GM18519 (cell line): ENCODE measurements at regions not wholly inside any gene's neighbourhood (a gene's known extent, or its start where the extent isn't known, plus 50 kb on each side); places are given as distances from the start of the nearest gene placed in this dataset.
"Not testable (repeated sequence)": the region's sequence is repeated elsewhere in the genome, so short reads cannot be mapped to it uniquely, and the experiment has no call there.

Experiments
- ATAC-seq: cut with Tn5 transposase; IDR thresholded peaks from one replicate; pipeline ENCODE4 v1.9.1; 2021; ENCODE audit warnings: mild to moderate bottlenecking, moderate library complexity; ENCODE audit not compliant: unreplicated experiment, low FRiP score

DNA sequence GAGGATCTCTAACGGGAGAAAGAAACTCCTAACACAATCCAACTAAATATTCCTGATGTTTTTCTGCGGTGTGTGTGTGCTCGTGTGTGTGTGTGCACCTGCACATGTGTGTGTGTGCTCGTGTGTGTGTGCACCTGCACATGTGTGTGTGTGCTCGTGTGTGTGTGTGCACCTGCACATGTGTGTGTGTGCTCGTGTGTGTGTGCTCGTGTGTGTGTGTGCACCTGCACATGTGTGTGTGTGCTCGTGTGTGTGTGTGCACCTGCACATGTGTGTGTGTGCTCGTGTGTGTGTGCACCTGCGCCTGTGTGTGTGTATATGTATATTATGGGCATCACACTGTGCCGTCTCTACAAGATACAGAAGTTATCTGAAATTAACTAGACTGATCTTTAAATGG is 1451.9 kb downstream of the STIM2 start:
- ATAC-seq: not testable (repeated sequence)

DNA sequence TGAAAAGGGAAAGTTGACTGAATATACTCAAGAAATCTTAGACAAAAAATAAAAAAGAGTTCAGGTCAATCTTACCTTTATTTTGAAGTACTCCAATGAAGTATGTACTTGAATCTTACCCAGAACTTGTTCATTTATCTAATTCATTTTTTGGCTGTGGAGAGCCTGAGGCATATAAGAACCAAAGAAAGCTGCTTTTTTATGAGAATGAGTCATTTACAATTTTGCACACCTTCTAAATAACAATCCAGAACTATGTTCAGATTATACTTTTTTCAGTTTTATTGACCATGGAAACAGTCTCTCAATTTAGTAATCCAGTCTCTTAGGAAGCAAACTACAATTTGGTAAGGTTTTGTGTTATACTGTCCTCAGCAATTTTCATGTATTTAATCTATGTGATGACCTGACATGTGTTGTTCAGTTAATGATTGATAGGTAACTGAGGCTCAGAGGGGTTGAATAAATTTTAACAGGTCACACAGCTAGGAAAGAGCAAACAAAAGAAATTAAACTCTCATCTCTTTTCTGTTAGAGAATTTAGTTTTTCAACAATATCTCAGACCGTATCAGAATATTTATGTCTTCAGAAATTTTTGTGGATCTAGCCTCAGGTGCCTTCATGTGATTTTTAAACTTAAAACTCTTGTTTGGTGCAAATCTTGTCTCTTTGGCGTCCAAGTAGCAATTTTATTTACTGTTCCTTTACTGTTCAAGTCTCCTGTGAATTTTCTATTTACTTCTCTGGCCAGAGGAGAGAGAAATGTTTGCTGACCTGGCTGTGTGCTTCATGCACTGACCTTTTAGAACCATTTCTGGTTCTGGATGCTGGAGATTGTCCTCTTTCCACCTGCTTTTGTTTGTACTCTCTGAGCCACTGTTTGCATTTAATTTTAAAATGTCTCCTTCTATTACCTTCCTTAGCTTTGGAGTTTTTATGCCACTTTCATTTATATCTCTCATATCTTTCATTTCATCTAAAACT is 1453.4 kb downstream of the STIM2 start:
- ATAC-seq: no peak

DNA sequence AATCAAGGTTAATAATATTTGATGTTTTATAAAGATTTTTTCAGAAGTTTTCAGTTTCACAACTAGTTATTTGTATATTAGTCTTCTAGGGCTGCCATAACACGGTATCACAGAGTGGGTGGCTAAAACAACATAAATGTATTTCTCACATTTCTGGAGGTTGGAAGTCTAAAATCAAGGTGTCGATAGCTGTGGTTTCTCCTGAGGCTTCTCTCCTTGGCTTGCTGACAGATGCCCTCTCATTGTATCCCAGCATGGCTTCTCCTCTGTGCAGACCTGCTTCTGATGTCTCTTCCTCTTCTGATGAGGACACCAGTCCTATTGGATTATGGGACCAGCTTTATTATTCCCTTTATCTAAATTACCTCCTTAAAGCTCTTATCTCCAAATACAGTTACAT is 1456.6 kb downstream of the STIM2 start:
- no peak for ATAC-seq

DNA sequence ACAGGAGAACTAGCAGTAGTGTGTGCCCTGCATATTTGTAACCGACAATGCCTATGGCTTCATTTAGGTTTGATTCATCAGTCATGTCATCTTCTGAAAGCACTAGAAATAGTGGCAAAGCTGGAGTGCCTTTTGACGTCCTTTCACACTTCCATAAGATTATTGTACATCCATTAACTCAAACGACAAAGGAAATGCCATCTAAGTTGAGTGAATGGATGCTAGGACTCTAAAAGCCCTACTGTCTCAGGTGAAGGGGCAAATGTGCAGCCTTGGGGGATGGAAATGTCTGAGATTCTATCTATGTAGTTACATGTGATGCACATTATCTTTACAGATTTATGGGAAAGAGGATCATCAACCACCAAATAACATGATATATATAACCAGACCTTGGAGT is 1473.6 kb downstream of the STIM2 start:
- no peak for ATAC-seq

DNA sequence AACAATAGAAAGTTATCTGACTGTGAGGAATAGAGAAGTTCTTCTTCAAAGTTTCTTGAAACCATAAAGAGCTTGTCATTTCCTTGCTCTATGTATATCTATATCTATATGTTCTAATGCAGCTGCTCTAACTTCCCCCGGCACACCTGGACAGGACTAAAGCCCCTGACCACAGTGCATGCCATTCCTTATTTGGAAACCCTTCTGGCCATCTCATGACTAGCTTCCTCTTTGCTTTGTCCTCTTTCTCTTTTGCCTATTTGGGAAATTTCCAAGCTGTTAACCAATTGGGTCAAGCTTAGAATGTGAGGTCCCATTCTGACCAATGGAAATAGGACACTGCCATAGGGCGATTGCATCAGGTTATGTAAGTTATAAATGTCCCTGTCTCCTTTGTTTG is 1481.1 kb downstream of the STIM2 start:
- no peak for ATAC-seq

DNA sequence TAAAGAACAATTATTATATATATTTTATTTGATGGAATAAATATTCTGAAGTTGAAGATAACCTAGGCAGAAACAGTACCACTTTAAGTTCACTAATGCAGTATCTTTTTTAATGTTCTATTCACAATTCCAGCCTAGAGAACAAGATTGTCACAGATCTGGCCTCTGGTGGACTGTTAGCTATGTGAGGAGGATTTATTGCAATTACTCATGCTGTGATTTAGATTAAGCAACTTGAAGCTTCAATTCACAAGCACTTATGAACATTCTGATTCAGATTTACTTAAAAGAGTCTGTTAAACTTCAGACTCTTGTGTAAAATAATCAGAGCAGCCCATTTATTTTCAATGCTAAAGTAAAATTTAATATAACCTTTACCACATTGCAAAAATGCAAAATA is 1489.8 kb downstream of the STIM2 start:
- ATAC-seq: no peak

DNA sequence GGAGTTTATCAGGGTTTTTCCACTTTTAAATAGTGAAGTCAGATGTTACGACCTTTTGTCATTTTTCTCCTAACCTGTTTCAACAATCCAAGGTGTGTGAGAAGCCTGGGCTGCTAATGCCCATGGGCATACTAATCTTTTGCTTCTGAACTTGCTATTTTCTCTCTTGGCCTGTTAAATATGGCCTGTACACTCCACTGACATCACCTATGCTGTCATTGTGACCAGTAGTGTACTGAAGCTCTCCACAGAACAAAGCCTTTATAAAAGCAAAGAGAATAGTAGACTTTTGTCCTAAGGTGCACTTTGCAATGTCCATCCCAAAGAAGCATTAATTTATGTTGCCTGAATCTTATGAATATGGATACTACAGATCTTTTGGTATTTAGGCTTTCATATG is 1490.5 kb downstream of the STIM2 start:
- ATAC-seq: no peak

DNA sequence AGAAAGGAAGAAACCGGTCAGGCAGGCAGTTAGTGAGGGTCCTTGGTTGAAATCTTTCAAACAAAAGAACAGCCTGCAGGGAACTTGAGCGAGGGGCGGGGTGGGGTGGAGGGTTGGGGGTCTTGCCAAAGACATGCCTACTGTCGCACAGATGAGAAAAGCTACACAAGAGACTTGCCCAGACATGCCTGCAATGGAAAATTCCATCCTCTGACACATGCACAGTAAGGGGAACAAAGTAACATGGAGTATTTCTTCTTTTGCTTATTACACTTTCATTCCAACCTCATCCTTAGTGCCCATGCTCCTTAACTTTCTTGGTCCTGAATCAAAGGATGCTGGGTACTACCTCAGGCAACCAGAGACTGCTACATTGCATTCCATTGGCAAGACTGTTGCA is 1491.2 kb downstream of the STIM2 start:
- no peak for ATAC-seq

DNA sequence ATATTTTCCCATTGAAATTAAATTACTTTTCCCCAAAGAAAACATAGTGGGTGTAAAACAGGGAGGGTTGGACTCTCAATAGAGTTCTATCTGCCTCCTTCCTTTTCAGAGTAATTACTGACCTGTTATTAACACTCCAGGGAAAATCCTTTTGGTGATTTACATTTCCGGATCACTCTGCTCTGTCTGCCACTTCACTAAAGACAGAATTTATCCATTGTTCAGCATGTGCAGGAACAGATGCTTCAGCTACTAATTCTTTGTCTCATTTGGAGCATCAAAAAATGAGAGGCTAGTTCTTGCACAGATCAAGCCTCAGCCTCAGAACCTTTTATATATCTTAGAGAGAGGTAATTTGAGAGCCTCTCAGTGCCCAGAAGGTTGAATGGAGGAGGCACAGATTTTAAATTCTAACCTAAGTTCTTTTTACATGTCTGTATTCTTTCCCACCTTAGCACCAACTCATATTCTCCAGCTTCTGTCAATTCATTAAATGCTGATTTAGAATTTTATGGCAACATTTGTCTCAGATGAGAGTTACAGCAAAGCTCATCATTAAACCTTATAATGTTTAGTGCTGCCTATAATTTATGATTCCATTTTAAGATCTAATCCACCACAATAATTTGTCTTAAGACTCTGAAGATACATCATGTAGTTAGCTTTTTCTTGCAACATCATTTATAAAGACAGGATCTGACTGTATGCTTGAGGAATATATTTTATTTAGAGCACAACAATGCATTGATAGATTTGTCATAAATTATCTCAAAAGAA is 1494.4 kb downstream of the STIM2 start:
- ATAC-seq: no peak

DNA sequence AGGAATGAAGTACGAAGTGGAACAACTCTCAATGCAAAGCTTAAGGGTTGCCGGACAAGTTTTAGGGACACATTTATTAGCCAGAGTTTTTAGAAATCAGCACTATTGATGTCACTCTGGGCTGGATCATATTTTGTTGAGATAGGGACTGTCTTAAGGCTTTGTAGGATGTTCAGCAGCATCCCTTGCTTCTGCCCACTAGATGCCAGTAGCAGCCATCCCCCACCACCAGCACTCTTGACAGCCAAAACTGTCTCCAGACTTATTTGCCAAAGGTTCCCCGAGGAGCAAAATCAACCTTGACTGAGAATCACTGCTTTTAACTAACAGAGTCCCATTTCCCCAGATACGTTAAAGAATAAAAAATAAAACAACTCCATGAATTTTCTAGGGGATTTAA is 1497.3 kb downstream of the STIM2 start:
- no peak for ATAC-seq

DNA sequence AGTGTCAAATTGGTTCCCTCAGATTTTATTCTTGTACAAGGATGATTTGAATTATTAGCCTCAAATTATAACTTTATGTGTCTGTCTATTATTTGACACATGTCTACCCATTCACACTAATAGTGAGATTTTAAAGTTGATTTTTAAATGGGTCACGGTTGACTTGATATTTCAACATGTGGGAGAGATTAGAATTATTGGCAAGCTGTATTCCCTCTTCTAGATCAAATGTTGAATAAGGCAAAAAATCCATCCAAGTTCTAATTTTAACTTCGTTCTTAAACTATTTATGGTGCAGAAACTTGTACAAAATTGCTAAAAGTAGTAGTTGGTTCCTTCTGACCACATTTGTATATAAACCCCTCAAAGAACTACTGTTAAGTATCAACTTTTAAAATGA is 1498.0 kb downstream of the STIM2 start:
- ATAC-seq: no peak

DNA sequence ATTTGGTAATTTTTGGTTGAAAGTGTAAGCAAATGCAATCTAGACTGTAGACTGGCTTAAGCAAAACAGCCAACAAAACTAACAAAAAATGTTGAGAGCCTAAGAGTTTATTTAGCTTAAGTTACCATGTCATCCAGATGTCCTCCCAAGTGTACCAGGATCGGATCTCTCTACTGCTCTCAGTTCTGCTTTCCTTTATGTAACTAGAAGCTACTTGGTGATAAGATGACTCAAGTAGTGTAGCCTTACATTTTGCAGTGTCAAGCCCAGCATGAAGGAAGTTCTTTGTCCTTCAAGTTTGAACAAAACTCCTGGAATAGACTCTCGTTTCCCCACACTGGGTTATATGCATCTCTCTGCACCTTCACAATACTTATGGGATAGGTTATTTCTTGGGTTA is 1500.0 kb downstream of the STIM2 start:
- no peak for ATAC-seq

DNA sequence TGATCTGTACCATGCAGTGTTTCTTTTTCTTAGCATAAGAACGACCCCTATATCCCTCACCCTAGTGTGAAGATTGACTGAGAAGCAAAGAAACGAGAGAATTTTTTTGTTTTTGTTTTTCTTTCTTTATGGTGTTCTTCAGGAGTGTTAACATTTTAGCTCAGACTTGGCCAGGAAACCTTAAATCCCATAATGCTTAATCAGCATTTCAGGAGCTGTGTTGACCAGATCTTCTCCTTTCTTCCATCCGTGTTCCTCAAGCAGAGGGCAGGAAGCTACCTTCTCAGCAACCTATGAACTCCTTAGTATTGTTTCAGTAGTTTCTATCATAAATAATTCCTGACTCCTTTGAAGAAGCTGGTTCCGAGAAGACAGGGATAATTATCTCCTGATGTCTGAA is 1501.5 kb downstream of the STIM2 start:
- no peak for ATAC-seq

DNA sequence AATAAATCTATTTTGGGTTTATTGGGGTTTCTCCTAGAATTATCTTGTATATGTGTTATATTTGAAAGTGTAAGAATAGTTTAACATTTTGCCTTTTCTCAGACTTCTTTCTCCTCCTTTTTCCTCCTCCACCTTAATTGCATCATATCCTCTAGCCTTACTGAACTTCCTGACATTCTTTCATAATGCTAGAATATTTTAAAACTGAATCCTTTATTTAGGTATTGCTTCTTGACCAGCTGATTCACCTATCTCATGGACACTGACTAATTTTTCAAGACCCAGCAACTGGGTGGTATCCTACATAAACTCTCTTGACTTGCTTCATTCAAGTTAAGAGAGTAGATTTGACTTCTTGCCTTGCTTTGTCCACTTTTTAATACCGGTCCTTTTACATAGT is 1508.9 kb downstream of the STIM2 start:
- ATAC-seq: no peak

DNA sequence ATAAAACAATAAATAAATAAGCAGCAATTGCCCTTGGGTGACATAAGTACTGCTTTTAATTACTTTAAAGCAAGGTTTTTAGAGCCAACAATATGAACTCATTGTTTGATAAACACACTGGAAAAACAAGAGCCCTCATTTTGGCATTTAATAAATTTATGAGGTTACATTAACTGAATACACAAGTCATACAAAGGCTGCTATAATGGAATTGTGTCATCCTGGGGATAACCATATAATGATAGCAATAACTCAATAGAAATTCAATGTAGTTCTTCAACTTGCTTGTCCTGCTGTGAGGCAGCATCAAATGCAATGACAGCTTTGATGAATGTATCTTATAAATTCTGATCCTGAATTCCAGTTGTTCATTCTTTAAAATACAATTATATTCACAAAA is 1512.5 kb downstream of the STIM2 start:
- no peak for ATAC-seq

DNA sequence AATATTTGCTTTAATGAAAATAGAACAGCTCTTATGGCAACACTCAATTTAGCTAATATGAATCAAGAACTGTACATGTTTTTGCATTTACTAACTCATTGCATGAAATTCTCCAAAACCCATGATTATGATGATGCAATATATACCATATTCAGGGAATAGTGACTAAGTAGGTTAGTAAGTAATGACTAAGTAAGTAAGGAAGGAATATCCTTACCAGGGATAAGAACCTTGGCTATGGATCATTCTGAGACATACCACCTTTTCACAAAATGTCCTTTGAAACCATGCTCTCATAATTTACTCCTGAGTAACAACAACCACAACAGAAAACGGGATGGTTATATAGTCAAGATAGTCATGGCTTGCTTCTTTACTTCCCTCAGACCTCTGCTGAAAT is 1513.0 kb downstream of the STIM2 start:
- no peak for ATAC-seq

DNA sequence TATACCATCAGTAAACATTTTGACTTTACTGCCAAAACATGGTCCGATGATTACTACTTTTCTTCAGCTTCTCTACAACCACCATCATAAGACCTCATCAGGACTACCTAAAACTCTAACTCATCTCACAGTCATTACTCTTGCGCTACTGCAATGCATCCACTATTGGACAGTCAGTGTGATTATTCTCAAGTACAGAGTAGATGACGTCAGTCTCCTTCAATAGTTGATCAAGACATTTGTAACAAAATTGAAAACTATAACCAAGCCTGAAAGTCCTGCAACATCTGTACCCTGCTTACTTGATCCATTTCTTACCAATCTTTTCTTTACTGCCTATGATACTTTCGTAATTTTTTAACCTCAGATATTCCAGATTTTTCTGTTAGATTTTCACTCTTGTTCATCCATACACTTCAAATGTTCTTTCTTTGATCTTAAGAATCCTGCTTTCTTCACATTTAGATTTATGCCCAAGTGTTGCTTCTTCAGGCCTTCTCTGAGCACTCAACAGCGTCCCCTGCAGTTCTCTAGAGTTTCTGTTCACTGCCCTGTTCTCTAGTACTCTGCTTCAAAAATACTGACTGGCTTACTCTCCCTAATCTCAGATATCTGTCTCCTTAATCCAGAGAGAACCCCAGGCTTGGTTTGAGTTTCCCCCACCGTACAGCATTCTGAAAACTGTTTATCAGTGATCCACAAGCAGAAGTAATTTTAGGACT is 1517.6 kb downstream of the STIM2 start:
- ATAC-seq: no peak

DNA sequence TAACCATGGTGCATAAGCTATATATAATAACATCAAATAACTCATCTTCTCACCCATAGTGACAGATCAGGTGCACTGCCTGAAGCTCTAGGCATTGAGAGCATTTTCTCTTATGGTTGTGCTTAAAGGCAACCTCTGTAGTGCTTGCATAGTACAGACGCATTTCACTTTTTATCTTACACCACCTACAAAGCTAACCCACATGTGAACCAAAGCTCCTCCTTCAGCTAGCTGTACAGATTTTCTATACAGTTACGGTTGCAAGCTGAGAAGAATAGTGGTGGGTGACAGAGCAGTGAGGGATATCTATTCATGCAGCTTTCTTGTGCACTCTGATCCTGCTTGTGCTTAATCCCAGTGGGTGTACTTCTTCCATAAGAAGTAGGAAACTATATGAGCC is 1525.2 kb downstream of the STIM2 start:
- ATAC-seq: no peak

DNA sequence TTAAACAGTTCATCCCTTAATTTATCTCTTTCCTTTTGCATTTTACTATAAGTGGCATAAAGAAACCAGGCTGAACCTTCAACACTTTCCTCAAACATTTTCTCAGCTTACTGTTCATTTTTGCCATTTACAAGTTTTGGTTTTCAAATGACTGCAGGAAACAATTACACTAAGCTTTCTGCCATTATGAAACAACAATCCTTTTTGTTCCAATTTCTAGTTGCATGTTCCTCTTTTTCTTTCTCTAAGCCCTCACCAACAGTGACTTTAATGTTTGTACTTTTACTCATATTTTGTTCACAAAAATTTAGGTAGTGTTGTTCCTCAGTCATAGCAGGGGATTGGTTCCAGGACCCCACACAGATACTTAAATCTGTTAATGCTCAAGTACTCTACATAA is 1526.1 kb downstream of the STIM2 start:
- ATAC-seq: no peak

DNA sequence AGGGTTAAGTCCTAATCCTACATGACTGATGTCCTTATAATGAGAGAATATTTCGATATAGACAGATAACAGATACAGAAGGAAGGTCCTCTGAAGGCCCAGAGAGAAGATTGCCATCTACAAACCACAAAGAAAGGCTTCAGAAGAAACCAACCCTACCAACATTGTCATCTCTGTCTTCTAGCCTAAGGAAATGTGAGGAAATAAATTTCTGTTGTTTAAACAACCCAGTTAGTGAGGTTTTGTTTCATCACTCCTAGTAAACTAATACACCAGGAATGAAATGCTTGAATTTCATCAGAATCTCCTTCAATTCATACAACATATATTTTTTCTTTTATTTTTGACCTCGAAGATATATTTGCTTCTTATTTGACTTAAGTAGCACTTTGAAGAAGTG is 1527.8 kb downstream of the STIM2 start:
- ATAC-seq: no peak

DNA sequence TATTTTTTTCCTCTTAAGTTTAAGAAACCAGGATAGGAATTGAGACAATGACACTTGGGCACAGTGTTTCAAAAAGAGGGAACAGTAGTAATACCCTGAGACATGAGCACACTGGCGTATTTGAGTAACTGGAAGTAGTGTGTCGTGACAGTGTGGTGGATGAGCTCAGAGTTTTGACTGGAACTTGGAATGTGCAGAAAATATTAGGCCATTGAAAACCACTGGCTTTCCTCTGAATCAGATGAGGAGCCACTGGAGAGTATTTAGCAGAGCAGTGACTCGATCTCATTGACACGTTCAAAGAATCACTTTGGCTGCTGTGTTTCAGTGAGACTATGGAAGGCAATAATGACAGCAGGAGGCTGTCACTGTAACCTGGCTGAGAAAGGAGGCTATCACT is 1531.2 kb downstream of the STIM2 start:
- no peak for ATAC-seq
